Hepatocyte (in vitro differentiated cells): ENCODE measurements at regions not wholly inside any gene's neighbourhood (a gene's known extent, or its start where the extent isn't known, plus 50 kb on each side); places are given as distances from the start of the nearest gene placed in this dataset.

Source experiments
- EZH2 ChIP-seq: fragments of 200-600 bp; sonication (generic); IDR thresholded peaks from 2 replicates; pipeline ENCODE4 v1.6.1; 2016; ENCODE audit warnings: antibody characterized with exemption, mild to moderate bottlenecking, borderline replicate concordance
- EZH2phosphoT487 ChIP-seq: fragments of 200-600 bp; sonication (generic); IDR thresholded peaks from one replicate; pipeline ENCODE4 v1.6.1; 2018; ENCODE audit warnings: antibody characterized with exemption, mild to moderate bottlenecking, low read depth, moderate library complexity; ENCODE audit not compliant: unreplicated experiment, severe bottlenecking
- TF ChIP-seq, protein P1 (sequence below): fragments of 200-600 bp; sonication (generic); IDR thresholded peaks from 2 replicates; pipeline ENCODE4 v1.5.1; 2016; ENCODE audit warnings: antibody characterized with exemption, mild to moderate bottlenecking; ENCODE audit not compliant: poor library complexity

- TF ChIP-seq, protein P1, sequence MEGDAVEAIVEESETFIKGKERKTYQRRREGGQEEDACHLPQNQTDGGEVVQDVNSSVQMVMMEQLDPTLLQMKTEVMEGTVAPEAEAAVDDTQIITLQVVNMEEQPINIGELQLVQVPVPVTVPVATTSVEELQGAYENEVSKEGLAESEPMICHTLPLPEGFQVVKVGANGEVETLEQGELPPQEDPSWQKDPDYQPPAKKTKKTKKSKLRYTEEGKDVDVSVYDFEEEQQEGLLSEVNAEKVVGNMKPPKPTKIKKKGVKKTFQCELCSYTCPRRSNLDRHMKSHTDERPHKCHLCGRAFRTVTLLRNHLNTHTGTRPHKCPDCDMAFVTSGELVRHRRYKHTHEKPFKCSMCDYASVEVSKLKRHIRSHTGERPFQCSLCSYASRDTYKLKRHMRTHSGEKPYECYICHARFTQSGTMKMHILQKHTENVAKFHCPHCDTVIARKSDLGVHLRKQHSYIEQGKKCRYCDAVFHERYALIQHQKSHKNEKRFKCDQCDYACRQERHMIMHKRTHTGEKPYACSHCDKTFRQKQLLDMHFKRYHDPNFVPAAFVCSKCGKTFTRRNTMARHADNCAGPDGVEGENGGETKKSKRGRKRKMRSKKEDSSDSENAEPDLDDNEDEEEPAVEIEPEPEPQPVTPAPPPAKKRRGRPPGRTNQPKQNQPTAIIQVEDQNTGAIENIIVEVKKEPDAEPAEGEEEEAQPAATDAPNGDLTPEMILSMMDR: no peak
- TF ChIP-seq EZH2 (no peak), EZH2phosphoT487 (no peak)
Observed at GRCh38 chr20:60215816-60216730, 257.9 kb downstream of the CDH26 start.
